Panc1 (cell line): ENCODE measurements at regions not wholly inside any gene's neighbourhood (a gene's known extent, or its start where the extent isn't known, plus 50 kb on each side); places are given as distances from the start of the nearest gene placed in this dataset.
"Not testable (repeated sequence)": the region's sequence is repeated elsewhere in the genome, so short reads cannot be mapped to it uniquely, and the experiment has no call there.

Source experiments
- CTCF ChIP-seq: fragments of 450-650 bp; IDR thresholded peaks from 2 replicates; pipeline ENCODE4 v1.5.1; 2017; ENCODE audit warnings: mild to moderate bottlenecking
- POLR2AphosphoS5 ChIP-seq: IDR thresholded peaks from 2 replicates; pipeline ENCODE4 v1.6.1; 2012; ENCODE audit warnings: mild to moderate bottlenecking, low read depth, low read length, moderate library complexity

- not testable (repeated sequence) for TF ChIP-seq CTCF, POLR2AphosphoS5
Observed at GRCh38 chr7:55687252-55687651, 115.0 kb upstream of the VOPP1 start.
